HEK293 (cell line): ENCODE measurements at regions not wholly inside any gene's neighbourhood (a gene's known extent, or its start where the extent isn't known, plus 50 kb on each side); places are given as distances from the start of the nearest gene placed in this dataset.

Experiments used
- GFI1B ChIP-seq: fragments of 450-650 bp; formaldehyde crosslinking; IDR thresholded peaks from 2 replicates; pipeline ENCODE4 v1.5.1; 2016; ENCODE audit warnings: missing biosample characterization, missing genetic modification characterization
- GLI4 ChIP-seq: fragments of 450-650 bp; formaldehyde crosslinking; IDR thresholded peaks from 2 replicates; pipeline ENCODE4 v1.5.1; 2016; ENCODE audit warnings: missing biosample characterization, missing genetic modification characterization
- HOXA7 ChIP-seq: sonication (generic); formaldehyde crosslinking; IDR thresholded peaks from 2 replicates; pipeline ENCODE4 v1.8.1; 2022; ENCODE audit warnings: missing genetic modification reagents, borderline replicate concordance
- KLF9 ChIP-seq: fragments of 450-650 bp; formaldehyde crosslinking; IDR thresholded peaks from 2 replicates; pipeline ENCODE4 v1.5.1; 2016; ENCODE audit warnings: missing biosample characterization, missing genetic modification characterization, low read depth
- YY1 ChIP-seq: fragments of 450-650 bp; formaldehyde crosslinking; IDR thresholded peaks from 2 replicates; pipeline ENCODE4 v1.5.1; 2018; ENCODE audit warnings: missing biosample characterization, missing genetic modification characterization
- ZNF274 ChIP-seq, 2 experiments: fragments of 200-500 bp in 1 of 2; fragments of 450-650 bp in 1 of 2; sonication (Bioruptor generic) in 1 of 2; formaldehyde crosslinking in 1 of 2; IDR thresholded peaks; 2 replicates each; pipeline versions ENCODE4 v1.5.1 to v1.6.1; 2014 to 2016; ENCODE audit warnings: borderline replicate concordance in 1 of 2, inconsistent platforms in 1 of 2, low read length in 1 of 2, missing biosample characterization in 1 of 2, missing genetic modification characterization in 1 of 2
- ZNF560 ChIP-seq: fragments of 450-650 bp; formaldehyde crosslinking; IDR thresholded peaks from 2 replicates; pipeline ENCODE4 v1.5.1; 2017; ENCODE audit warnings: missing biosample characterization, missing genetic modification characterization, borderline replicate concordance
- ZNF561 ChIP-seq: fragments of 450-650 bp; IDR thresholded peaks from 2 replicates; pipeline ENCODE4 v1.5.1; 2018; ENCODE audit warnings: missing biosample characterization, missing genetic modification characterization, borderline replicate concordance
- ZNF658 ChIP-seq: fragments of 450-650 bp; formaldehyde crosslinking; IDR thresholded peaks from 2 replicates; pipeline ENCODE4; 2016; ENCODE audit warnings: missing biosample characterization, missing genetic modification characterization
- ZNF677 ChIP-seq: fragments of 450-650 bp; IDR thresholded peaks from 2 replicates; pipeline ENCODE4 v1.5.0; 2018; ENCODE audit warnings: missing biosample characterization, mild to moderate bottlenecking, missing genetic modification characterization, moderate library complexity
- TF ChIP-seq, protein P1 (sequence below): fragments of 450-650 bp; formaldehyde crosslinking; IDR thresholded peaks from 2 replicates; pipeline ENCODE4 v1.5.1; 2016; ENCODE audit warnings: missing biosample characterization, missing genetic modification characterization
- TF ChIP-seq, protein P2 (sequence below): sonication (generic); formaldehyde crosslinking; IDR thresholded peaks from 2 replicates; pipeline ENCODE4 v1.8.1; 2022; ENCODE audit warnings: mild to moderate bottlenecking, moderate library complexity, missing genetic modification reagents
- TF ChIP-seq, protein P3 (sequence below): fragments of 450-650 bp; formaldehyde crosslinking; IDR thresholded peaks from 2 replicates; pipeline ENCODE4 v1.5.0; 2017; ENCODE audit warnings: missing biosample characterization, missing genetic modification characterization, borderline replicate concordance
- TF ChIP-seq, protein P4 (sequence below): fragments of 450-650 bp; IDR thresholded peaks from 2 replicates; pipeline ENCODE4 v1.5.1; 2018; ENCODE audit warnings: missing biosample characterization, mild to moderate bottlenecking, missing genetic modification characterization

DNA sequence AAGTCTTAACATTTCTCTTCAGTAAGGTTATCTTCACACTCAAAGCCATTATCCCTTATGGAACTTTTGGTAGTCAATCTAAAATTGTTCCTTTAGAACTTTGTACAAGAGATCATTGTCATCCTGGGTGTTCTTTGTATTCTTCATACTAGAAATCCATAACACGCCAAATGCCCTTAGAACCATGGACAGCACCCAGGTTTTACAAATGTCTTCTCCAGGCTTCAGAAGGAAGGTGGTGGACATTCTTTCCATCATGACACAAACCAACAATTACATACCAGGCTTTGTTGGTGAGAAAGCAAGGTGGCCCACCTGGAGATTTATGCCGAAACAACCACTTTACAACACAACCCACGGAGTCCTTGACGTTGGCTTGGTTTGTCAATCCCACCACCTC is 365.6 kb upstream of the TBX3 start:
- no peak for TF ChIP-seq ZNF658 (tag by site-specific recombination)
- TF ChIP-seq, protein P1, sequence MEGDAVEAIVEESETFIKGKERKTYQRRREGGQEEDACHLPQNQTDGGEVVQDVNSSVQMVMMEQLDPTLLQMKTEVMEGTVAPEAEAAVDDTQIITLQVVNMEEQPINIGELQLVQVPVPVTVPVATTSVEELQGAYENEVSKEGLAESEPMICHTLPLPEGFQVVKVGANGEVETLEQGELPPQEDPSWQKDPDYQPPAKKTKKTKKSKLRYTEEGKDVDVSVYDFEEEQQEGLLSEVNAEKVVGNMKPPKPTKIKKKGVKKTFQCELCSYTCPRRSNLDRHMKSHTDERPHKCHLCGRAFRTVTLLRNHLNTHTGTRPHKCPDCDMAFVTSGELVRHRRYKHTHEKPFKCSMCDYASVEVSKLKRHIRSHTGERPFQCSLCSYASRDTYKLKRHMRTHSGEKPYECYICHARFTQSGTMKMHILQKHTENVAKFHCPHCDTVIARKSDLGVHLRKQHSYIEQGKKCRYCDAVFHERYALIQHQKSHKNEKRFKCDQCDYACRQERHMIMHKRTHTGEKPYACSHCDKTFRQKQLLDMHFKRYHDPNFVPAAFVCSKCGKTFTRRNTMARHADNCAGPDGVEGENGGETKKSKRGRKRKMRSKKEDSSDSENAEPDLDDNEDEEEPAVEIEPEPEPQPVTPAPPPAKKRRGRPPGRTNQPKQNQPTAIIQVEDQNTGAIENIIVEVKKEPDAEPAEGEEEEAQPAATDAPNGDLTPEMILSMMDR (tag by site-specific recombination) = no peak
- no peak for TF ChIP-seq GLI4 (tag by site-specific recombination)
- TF ChIP-seq, protein P2, sequence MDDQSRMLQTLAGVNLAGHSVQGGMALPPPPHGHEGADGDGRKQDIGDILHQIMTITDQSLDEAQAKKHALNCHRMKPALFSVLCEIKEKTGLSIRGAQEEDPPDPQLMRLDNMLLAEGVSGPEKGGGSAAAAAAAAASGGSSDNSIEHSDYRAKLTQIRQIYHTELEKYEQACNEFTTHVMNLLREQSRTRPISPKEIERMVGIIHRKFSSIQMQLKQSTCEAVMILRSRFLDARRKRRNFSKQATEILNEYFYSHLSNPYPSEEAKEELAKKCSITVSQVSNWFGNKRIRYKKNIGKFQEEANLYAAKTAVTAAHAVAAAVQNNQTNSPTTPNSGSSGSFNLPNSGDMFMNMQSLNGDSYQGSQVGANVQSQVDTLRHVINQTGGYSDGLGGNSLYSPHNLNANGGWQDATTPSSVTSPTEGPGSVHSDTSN (CRISPR knock-in tag) = no peak
- TF ChIP-seq ZNF561 (tag by site-specific recombination) = no peak
- no peak for TF ChIP-seq GFI1B (tag by site-specific recombination)
- TF ChIP-seq ZNF560 = no peak
- no peak for TF ChIP-seq ZNF677 (tag by site-specific recombination)
- TF ChIP-seq KLF9 (tag by site-specific recombination) = no peak
- TF ChIP-seq, protein P3, sequence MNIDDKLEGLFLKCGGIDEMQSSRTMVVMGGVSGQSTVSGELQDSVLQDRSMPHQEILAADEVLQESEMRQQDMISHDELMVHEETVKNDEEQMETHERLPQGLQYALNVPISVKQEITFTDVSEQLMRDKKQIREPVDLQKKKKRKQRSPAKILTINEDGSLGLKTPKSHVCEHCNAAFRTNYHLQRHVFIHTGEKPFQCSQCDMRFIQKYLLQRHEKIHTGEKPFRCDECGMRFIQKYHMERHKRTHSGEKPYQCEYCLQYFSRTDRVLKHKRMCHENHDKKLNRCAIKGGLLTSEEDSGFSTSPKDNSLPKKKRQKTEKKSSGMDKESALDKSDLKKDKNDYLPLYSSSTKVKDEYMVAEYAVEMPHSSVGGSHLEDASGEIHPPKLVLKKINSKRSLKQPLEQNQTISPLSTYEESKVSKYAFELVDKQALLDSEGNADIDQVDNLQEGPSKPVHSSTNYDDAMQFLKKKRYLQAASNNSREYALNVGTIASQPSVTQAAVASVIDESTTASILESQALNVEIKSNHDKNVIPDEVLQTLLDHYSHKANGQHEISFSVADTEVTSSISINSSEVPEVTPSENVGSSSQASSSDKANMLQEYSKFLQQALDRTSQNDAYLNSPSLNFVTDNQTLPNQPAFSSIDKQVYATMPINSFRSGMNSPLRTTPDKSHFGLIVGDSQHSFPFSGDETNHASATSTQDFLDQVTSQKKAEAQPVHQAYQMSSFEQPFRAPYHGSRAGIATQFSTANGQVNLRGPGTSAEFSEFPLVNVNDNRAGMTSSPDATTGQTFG (tag by site-specific recombination) = no peak
- no peak for TF ChIP-seq YY1 (tag by site-specific recombination)
- no peak for TF ChIP-seq ZNF274 (IDR thresholded peaks at IDR 0.05; ENCODE audit: low read length)
- no peak for TF ChIP-seq ZNF274 (tag by site-specific recombination; IDR thresholded peaks at IDR 0.05; ENCODE audit: borderline replicate concordance)
- no peak for TF ChIP-seq HOXA7 (CRISPR knock-in tag)
- TF ChIP-seq, protein P4, sequence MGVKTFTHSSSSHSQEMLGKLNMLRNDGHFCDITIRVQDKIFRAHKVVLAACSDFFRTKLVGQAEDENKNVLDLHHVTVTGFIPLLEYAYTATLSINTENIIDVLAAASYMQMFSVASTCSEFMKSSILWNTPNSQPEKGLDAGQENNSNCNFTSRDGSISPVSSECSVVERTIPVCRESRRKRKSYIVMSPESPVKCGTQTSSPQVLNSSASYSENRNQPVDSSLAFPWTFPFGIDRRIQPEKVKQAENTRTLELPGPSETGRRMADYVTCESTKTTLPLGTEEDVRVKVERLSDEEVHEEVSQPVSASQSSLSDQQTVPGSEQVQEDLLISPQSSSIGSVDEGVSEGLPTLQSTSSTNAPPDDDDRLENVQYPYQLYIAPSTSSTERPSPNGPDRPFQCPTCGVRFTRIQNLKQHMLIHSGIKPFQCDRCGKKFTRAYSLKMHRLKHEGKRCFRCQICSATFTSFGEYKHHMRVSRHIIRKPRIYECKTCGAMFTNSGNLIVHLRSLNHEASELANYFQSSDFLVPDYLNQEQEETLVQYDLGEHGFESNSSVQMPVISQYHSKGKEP (tag by site-specific recombination) = no peak
